ENCODE measurements at regions not wholly inside any gene's neighbourhood (a gene's known extent, or its start where the extent isn't known, plus 50 kb on each side); places are given as distances from the start of the nearest gene placed in this dataset.

DNA sequence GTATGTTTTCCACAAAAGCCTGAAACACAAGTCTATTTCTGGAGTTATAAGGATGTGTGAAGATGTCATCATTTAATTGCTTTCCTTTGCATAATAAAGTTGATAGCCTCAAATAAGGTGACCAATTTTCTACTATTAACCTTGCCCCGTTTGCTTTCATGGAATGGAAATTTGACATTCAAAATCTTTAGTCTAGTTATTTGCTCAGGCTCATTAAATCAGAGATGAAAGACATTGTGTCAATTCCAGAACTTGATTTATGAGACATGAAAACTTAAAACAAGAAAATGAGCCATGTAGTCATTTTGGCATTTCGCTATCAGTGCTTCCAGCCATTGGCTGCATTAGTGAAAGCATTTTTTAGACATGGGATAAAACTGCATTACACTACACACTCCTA, 91.5 kb upstream of the ZSWIM2 start:
- TF ChIP-seq CTCF (IDR thresholded peaks at IDR 0.05; ENCODE audit: low read length): no peak
- TF ChIP-seq EZH2 (IDR thresholded peaks at IDR 0.05; ENCODE audit: borderline replicate concordance, low read length): no peak
